Right lobe of liver (tissue), 6 donors: ENCODE measurements at regions not wholly inside any gene's neighbourhood (a gene's known extent, or its start where the extent isn't known, plus 50 kb on each side); places are given as distances from the start of the nearest gene placed in this dataset.

Experiments
- ATAC-seq, 4 donors: fragments of 200-7000 bp; cut with Tn5 transposase; one replicate each; pipeline ENCODE4 v1.9.1; 2020; ENCODE audit warnings: mild to moderate bottlenecking in 4 of 4, moderate library complexity in 4 of 4
- DNase-seq, 3 donors: peaks; one replicate each; pipeline ENCODE4 v3.0.0-alpha.2; 2020
- H3K27ac ChIP-seq, 3 donors: fragments of 200-600 bp; one replicate each; pipeline ENCODE4 v1.8.0; 2022
- H3K27me3 ChIP-seq, 2 donors: fragments of 200-600 bp; one replicate each; pipeline ENCODE4 v1.8.0; 2022
- H3K36me3 ChIP-seq, 4 donors: fragments of 200-600 bp; sonication (generic) in 1 of 4; one replicate each; pipeline versions ENCODE4 v1.5.1 to v1.8.0; 2017 to 2022; ENCODE audit warnings: control low read depth in 1 of 4
- H3K4me1 ChIP-seq, 4 donors: fragments of 200-600 bp; sonication (generic) in 1 of 4; one replicate each; pipeline versions ENCODE4 v1.5.1 to v1.8.0; 2017 to 2022; ENCODE audit warnings: control low read depth in 1 of 4
- H3K4me3 ChIP-seq, 3 donors: fragments of 200-600 bp; one replicate each; pipeline ENCODE4 v1.8.0; 2022
- H3K9me3 ChIP-seq, 4 donors: fragments of 200-600 bp; sonication (generic) in 1 of 4; one replicate each; pipeline versions ENCODE4 v1.5.1 to v1.8.0; 2017 to 2022; ENCODE audit warnings: control low read depth in 1 of 4
- POLR2A ChIP-seq: fragments of 450-650 bp; IDR thresholded peaks from one replicate; pipeline ENCODE4 v1.6.1; 2017; ENCODE audit warnings: antibody characterized with exemption, mild to moderate bottlenecking
- WGBS: methylation state at CpG from one replicate; pipeline ENCODE4 v1.1.6; 2018; ENCODE audit warnings: low coverage, low lambda C conversion rate; ENCODE audit not compliant: insufficient coverage; ENCODE audit errors: missing lambda C conversion rate; 5-methylcytosine and 5-hydroxymethylcytosine counted together
- intact Hi-C, 2 donors: fragments of 100-400 bp; cut with DNase I; formaldehyde crosslinking; loops; one replicate each; pipeline versions ENCODE4 v1.11.2 to v1.14.1; 2022
- TF ChIP-seq, protein P1 (sequence below), 4 donors: fragments of 200-600 bp in 3 of 4; fragments of 450-650 bp in 1 of 4; IDR thresholded peaks; one replicate each; pipeline versions ENCODE4 v1.5.1 to v1.8.0; 2016 to 2022; ENCODE audit warnings: antibody characterized with exemption in 4 of 4, mild to moderate bottlenecking in 2 of 4
- donor health status: DM: no; HTN: yes; CAD: no.
- donor health status: DM: no; HTN: no; CAD: no.
- donor health status: DM: no; HTN: no; CAD: no.
- donor health status: DM: no; HTN: yes; CAD: no.
- donor health status: DM: no; HTN: yes; CAD: no.

DNA sequence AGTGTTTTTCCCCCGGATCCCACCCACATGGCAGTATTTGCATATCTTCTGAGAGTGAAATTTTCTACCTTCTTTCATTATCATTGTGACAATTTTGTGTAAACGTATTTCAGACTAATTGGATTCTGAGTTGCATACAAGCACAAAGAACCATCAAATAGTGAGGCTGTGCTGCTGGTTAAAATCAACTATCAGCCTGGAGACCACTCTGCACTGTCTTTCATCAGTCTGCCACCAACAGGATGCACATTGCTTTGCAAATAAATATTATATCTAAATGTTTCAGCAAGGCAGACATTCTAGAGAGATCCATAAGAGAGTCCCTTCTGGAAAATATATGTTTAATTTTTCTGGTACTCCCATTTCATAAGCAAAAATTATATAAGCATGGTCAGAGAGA lies 851.8 kb downstream of the XPNPEP1 start:
- no peak for ATAC-seq
- intact Hi-C loops, result no loop called here
- H3K36me3 ChIP-seq, result no peaks in the 10 kb centered on the region
- no peak overlapping the region for H3K27ac ChIP-seq
- TF ChIP-seq, protein P1, sequence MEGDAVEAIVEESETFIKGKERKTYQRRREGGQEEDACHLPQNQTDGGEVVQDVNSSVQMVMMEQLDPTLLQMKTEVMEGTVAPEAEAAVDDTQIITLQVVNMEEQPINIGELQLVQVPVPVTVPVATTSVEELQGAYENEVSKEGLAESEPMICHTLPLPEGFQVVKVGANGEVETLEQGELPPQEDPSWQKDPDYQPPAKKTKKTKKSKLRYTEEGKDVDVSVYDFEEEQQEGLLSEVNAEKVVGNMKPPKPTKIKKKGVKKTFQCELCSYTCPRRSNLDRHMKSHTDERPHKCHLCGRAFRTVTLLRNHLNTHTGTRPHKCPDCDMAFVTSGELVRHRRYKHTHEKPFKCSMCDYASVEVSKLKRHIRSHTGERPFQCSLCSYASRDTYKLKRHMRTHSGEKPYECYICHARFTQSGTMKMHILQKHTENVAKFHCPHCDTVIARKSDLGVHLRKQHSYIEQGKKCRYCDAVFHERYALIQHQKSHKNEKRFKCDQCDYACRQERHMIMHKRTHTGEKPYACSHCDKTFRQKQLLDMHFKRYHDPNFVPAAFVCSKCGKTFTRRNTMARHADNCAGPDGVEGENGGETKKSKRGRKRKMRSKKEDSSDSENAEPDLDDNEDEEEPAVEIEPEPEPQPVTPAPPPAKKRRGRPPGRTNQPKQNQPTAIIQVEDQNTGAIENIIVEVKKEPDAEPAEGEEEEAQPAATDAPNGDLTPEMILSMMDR (IDR thresholded peaks at IDR 0.05), result no peak
- no peak for TF ChIP-seq POLR2A
- H3K27me3 ChIP-seq, result no peaks in the 10 kb centered on the region
- H3K4me1 ChIP-seq, result no peaks in the 10 kb centered on the region
- no peak for DNase-seq
- H3K4me3 ChIP-seq, result no peak overlapping the region
- H3K9me3 ChIP-seq, result no peaks in the 10 kb centered on the region
- WGBS, result 12% methylated on average over 2 of the region's 2 CpGs

DNA sequence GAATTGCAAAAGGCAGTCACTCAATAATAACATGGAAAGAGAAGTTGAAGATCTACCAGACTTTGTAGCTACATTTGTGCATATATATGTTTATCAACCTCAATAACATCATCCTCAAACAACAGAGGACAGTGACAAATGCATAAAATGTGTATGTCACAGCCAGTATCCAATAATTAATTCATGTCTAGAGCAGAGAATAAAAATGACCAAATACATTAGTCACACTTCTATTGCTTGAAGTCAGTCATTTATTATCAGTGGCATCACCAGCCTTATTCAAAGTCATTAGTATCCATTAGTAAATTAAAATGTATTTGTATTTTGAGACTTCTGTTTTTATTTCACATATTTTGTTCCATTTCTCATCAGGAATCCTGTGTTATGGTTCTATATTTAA lies 852.8 kb downstream of the XPNPEP1 start:
- Histone ChIP-seq H3K9me3 (no peaks in the 10 kb centered on the region), H3K27ac (no peak overlapping the region), H3K4me1 (no peaks in the 10 kb centered on the region), H3K27me3 (no peaks in the 10 kb centered on the region), H3K4me3 (no peak overlapping the region), H3K36me3 (no peaks in the 10 kb centered on the region)
- no peak for ATAC-seq
- DNase-seq, result no peak
- intact Hi-C loops, result no loop called here
- TF ChIP-seq POLR2A, result no peak
- TF ChIP-seq, protein P1 (IDR thresholded peaks at IDR 0.05), result no peak

DNA sequence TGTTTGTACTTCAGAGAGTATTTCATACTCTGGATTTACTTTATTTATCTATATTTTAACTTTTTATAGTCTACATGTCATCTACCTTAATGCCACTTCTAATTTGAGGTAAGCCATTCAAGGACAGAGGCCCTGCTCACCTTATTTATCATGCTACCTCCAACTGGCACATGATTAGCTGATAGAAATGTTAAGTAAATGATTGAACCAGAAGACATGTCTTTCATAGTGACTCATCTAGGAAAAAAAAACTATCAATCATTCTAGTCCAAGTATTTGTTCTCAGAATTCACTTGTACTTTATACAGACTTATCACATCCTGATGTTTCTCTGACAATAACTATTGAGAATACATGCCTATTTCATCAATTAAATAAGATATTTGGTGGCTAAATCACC lies 856.3 kb downstream of the XPNPEP1 start:
- DNase-seq, result no peak
- H3K4me3 ChIP-seq, result no peak overlapping the region
- no peaks in the 10 kb centered on the region for H3K27me3 ChIP-seq
- no peaks in the 10 kb centered on the region for H3K36me3 ChIP-seq
- intact Hi-C loops, result no loop called here
- no peaks in the 10 kb centered on the region for H3K4me1 ChIP-seq
- no peak for TF ChIP-seq POLR2A
- TF ChIP-seq, protein P1 (IDR thresholded peaks at IDR 0.05), result no peak
- no peak overlapping the region for H3K27ac ChIP-seq
- H3K9me3 ChIP-seq, result no peaks in the 10 kb centered on the region
- no peak for ATAC-seq

DNA sequence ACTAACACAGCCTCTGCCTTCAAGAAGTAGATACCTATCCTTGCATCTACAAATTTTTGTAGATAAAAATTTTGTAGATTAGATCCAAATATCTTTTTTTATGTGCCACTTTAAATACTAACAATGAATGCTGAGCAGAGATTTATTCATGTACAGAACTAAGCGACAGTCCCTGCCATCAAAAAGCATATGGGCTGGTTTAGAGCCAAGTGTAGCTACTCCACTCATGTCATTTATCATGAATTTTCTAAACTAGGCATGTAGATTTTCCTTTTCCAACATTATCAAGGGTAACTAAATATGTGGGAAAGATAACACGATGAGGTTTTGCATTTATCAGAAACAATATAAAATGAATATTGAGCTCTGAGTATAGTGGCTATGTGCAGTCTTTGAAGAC lies 857.5 kb downstream of the XPNPEP1 start:
- no peak overlapping the region for H3K4me3 ChIP-seq
- H3K36me3 ChIP-seq, result no peaks in the 10 kb centered on the region
- no peak overlapping the region for H3K27ac ChIP-seq
- TF ChIP-seq, protein P1 (IDR thresholded peaks at IDR 0.05), result no peak
- no peak for TF ChIP-seq POLR2A
- intact Hi-C loops, result no loop called here
- ATAC-seq, result no peak
- H3K27me3 ChIP-seq, result no peaks in the 10 kb centered on the region
- WGBS, result 64% methylated on average over 2 of the region's 2 CpGs
- H3K4me1 ChIP-seq, result no peaks in the 10 kb centered on the region
- no peak for DNase-seq
- no peaks in the 10 kb centered on the region for H3K9me3 ChIP-seq

DNA sequence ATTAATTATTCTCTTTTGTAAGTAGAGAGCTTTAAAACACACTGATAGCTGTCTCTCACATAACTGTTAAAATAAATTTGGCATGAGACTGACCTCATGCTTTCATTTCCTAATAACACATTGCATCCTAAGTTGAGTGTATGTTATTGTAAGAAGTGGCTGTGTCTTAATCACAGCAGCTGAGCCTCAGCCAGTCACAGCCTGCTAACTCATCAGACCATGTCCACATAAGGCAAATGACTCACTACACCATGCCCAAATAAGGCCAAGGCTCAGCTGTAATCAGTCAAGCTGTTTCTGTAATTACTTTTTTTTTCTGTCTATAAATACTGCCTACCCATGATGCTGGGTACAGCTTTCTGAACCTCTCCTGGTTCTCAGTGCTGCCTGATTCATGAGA lies 860.9 kb downstream of the XPNPEP1 start:
- DNase-seq, result no peak
- no peak for ATAC-seq
- Histone ChIP-seq H3K4me3 (no peak overlapping the region), H3K9me3 (no peaks in the 10 kb centered on the region), H3K27me3 (no peaks in the 10 kb centered on the region), H3K36me3 (no peaks in the 10 kb centered on the region), H3K4me1 (no peaks in the 10 kb centered on the region), H3K27ac (no peak overlapping the region)
- intact Hi-C loops, result no loop called here
- TF ChIP-seq, protein P1 (IDR thresholded peaks at IDR 0.05), result no peak
- no peak for TF ChIP-seq POLR2A
